ENCODE measurements at regions not wholly inside any gene's neighbourhood (a gene's known extent, or its start where the extent isn't known, plus 50 kb on each side); places are given as distances from the start of the nearest gene placed in this dataset.

DNA sequence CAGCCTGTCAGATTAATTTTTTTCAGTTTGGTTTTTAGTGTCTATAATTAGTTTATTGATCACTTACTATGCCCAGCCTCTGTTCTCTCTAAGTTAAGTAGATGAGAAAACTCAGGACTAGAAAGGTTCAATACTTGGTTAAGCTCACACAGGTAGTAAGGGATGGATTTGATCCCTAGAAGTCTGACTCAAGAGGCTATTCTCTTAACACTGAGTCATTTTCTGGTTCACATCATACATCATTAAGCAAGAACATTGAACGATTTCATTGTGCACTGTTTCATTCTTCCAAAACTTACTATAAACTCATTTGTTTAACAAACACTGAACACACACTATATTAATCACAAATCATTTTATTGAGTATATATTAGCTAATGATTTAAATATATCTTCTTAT lies 54.1 kb upstream of the SLC38A11 start:
- TF ChIP-seq, protein P1, sequence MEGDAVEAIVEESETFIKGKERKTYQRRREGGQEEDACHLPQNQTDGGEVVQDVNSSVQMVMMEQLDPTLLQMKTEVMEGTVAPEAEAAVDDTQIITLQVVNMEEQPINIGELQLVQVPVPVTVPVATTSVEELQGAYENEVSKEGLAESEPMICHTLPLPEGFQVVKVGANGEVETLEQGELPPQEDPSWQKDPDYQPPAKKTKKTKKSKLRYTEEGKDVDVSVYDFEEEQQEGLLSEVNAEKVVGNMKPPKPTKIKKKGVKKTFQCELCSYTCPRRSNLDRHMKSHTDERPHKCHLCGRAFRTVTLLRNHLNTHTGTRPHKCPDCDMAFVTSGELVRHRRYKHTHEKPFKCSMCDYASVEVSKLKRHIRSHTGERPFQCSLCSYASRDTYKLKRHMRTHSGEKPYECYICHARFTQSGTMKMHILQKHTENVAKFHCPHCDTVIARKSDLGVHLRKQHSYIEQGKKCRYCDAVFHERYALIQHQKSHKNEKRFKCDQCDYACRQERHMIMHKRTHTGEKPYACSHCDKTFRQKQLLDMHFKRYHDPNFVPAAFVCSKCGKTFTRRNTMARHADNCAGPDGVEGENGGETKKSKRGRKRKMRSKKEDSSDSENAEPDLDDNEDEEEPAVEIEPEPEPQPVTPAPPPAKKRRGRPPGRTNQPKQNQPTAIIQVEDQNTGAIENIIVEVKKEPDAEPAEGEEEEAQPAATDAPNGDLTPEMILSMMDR (conservative IDR thresholded peaks at IDR 0.05), result no peak
- H3K9me3 Mint-ChIP-seq, result no peaks in the 10 kb centered on the region

DNA sequence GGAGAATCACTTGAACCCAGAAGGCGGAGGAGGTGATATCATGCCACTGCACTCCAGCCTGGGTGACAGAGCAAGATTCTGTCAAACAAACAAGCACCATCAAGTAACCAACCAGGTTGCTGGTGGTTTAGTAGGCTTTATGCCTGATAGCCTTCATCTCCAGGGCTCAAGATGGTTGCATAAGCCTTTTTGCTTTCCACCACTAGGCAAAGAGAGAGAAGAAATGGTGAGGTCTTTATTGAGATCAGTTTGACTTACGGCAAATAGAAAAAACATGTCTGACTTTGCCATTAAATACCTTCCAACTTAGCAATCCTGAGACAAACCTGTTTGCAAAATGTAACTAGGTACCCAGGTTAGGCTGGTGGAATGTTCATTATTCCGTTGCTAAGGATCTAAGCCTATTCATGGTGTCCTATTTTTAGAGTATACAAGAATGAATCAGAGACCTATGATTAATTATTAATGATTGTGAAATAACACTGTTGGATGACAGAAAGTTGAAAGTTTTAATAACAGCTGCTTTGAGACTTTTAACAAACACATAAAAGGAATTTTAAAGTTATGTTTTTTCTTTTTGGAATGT lies 53.5 kb upstream of the SLC38A11 start:
- no peaks in the 10 kb centered on the region for H3K27me3 Mint-ChIP-seq (ENCODE audit: low read depth)
- no peaks in the 10 kb centered on the region for H3K36me3 Mint-ChIP-seq (ENCODE audit: low read depth)
- no peaks in the 10 kb centered on the region for H3K4me1 Mint-ChIP-seq
- TF ChIP-seq, protein P1 (conservative IDR thresholded peaks at IDR 0.05), result no peak
- no peak for DNase-seq (ENCODE audit: low read depth, low spot score)
- H3K4me3 Mint-ChIP-seq, result no peak overlapping the region
- H3K9me3 Mint-ChIP-seq, result no peaks in the 10 kb centered on the region
- no peak overlapping the region for H3K27ac Mint-ChIP-seq (ENCODE audit: unreplicated experiment)

More for the DNA sequence above, 54.1 kb upstream of the SLC38A11 start:
- Mint-ChIP-seq H3K36me3 (ENCODE audit: low read depth) (no peaks in the 10 kb centered on the region), H3K27ac (ENCODE audit: unreplicated experiment) (no peak overlapping the region), H3K4me3 (no peak overlapping the region), H3K27me3 (ENCODE audit: low read depth) (no peaks in the 10 kb centered on the region), H3K4me1 (no peaks in the 10 kb centered on the region)
- DNase-seq (ENCODE audit: low read depth, low spot score), result no peak

DNA sequence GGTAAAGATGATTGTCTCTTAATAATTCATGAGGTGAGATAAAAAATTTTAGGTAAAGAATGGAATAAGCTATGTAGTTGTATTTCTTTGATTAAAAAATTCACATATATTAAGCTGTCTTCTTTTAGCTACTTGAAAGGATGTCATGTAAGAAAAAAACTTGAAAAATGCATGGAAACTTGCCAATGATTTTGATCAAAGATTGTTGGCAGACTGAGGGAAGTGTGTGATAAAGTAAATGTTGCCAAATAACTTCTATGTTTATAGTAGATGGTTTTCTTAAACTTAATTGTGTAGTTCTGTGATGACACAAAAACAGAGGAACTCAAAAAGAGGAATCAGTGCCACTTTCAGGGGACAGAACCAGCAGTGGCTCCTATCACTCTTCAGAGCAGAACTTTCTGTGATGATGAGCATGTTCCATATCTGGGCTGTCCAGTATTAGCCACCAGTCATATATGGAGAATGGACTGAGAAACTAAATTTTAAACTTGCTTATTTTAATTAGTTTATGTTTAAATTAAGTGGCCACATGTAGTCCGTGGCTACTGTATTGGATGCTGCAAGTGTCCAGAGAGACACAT lies 51.9 kb upstream of the SLC38A11 start:
- DNase-seq (ENCODE audit: low read depth, low spot score), result no peak
- TF ChIP-seq, protein P1 (conservative IDR thresholded peaks at IDR 0.05), result no peak
- no peaks in the 10 kb centered on the region for H3K9me3 Mint-ChIP-seq
- H3K4me1 Mint-ChIP-seq, result no peaks in the 10 kb centered on the region
- H3K4me3 Mint-ChIP-seq, result no peak overlapping the region
- no peaks in the 10 kb centered on the region for H3K36me3 Mint-ChIP-seq (ENCODE audit: low read depth)
- H3K27me3 Mint-ChIP-seq (ENCODE audit: low read depth), result no peaks in the 10 kb centered on the region
- no peak overlapping the region for H3K27ac Mint-ChIP-seq (ENCODE audit: unreplicated experiment)
